NT2/D1 (cell line): ENCODE measurements at regions not wholly inside any gene's neighbourhood (a gene's known extent, or its start where the extent isn't known, plus 50 kb on each side); places are given as distances from the start of the nearest gene placed in this dataset.

ENCODE experiments used
- SUZ12 ChIP-seq: IDR thresholded peaks from 2 replicates; pipeline ENCODE4 v1.6.1; 2011; ENCODE audit not compliant: insufficient read length, insufficient read depth; ENCODE audit errors: extremely low read depth
- YY1 ChIP-seq: IDR thresholded peaks from 2 replicates; pipeline ENCODE4 v1.6.1; 2011; ENCODE audit not compliant: insufficient read length, insufficient read depth
- ZNF274 ChIP-seq: IDR thresholded peaks from 2 replicates; pipeline ENCODE4 v1.6.1; 2011; ENCODE audit warnings: mild to moderate bottlenecking, low read depth, low read length

GRCh38 chr2:154614906-154615305 is 83.6 kb upstream of the KCNJ3 start:
- TF ChIP-seq SUZ12 = no peak
- TF ChIP-seq ZNF274 = no peak
- TF ChIP-seq YY1 = no peak
